HG03135 (cell line): ENCODE measurements at regions not wholly inside any gene's neighbourhood (a gene's known extent, or its start where the extent isn't known, plus 50 kb on each side); places are given as distances from the start of the nearest gene placed in this dataset.
"Not testable (repeated sequence)": the region's sequence is repeated elsewhere in the genome, so short reads cannot be mapped to it uniquely, and the experiment has no call there.

Experiments used
- ATAC-seq: cut with Tn5 transposase; IDR thresholded peaks from one replicate; pipeline ENCODE4 v1.9.1; 2021; ENCODE audit warnings: mild to moderate bottlenecking, moderate library complexity; ENCODE audit not compliant: unreplicated experiment

DNA sequence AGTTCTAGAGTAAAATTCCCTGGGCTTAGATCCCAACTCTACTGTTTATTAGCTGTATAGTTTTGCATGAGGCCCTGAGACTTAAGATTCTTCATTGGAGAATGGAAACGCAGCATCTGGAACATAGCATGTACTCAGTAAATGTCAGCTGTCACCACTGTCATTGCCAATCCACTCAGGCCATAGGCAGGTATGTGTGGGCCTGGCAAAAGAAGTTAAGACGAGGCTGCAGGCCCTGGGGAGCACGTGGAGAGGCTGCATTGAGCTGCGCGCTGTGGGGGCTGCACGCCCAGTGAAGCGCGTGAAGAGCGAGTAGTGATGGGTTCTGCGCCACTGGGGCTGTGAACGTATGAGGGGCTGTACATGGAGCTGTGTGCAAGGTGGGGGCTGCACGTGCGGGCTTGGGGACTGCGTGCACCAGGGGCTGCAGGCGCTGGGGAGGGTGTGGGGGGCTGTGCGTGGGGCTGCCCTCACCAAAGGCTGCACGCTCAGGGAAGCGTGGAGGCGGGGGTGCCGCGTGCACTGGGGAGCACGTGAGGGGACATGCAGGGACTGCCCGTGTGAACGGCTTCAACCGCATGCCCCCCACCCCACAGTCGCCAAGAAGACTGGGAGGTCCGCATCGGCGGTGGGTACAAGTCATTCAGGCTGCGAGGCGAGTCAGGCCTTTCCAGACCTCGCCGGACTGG lies 85.5 kb downstream of the PRR15 start:
- ATAC-seq = no peak

- ATAC-seq = no peak
Observed at GRCh38 chr7:29649876-29650275, 86.2 kb downstream of the PRR15 start.

DNA sequence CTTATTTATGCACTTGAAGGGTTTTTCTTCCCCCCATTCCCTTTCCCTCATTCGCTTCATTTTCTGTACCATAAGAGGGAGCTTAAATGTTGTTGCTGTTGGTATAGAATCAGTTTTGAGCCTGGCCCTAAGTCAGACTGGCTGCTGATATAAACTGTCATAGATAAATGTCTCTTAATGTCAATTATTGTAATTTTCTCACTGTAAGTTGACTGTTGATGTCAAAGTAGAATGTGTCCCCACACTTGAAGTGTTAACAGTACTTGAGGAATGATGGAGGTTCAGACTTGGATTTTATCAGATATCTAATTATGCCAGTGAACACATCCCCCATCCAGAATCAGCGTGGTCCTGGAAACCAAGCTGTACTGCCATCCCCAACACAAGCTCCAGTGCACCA lies 87.8 kb downstream of the PRR15 start:
- no peak for ATAC-seq

DNA sequence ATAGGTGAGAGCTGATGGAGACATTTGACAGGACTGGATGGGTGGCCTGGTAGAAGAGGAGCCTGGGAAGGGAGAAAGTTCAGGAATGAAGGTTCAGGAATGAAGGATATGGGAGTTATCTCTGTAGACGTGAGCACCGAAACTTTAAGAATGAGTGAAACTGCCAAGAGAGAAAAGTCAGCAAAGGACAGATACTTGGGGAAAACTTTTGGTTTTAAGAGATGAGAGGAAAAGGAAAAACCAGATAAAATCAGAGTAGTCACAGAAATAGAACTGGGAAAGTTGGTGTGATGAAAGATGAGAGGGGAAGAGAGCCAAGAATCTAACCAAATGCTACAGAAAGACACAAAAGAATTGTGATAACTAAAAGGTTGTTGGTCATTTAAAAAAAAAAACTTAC lies 88.9 kb downstream of the PRR15 start:
- ATAC-seq = no peak

- not testable (repeated sequence) for ATAC-seq
Observed at GRCh38 chr7:29654340-29654739, 90.7 kb downstream of the PRR15 start.

GRCh38 chr7:29657288-29657687 lies 93.7 kb downstream of the PRR15 start:
- ATAC-seq = no peak

DNA sequence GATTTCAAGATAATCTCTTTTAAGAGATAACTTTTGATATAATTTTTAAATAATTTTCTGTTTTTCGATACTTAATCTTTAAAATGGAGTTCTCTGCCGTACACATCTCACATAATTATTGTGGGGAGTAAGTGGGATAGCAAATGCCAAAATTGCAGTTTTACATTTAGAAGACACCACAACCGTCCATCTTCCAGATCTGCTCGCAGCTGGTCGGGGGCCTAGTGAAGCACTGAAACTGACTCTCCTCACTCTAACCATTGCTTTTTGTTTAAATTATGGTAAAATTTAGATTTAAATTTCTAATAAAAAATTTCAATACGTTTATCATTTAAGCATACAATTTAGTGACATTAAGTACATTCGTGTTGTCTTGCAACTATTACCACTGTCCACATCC lies 94.2 kb downstream of the PRR15 start:
- ATAC-seq = no peak

GRCh38 chr7:29659213-29659612 lies 95.6 kb downstream of the PRR15 start:
- ATAC-seq = not testable (repeated sequence)

DNA sequence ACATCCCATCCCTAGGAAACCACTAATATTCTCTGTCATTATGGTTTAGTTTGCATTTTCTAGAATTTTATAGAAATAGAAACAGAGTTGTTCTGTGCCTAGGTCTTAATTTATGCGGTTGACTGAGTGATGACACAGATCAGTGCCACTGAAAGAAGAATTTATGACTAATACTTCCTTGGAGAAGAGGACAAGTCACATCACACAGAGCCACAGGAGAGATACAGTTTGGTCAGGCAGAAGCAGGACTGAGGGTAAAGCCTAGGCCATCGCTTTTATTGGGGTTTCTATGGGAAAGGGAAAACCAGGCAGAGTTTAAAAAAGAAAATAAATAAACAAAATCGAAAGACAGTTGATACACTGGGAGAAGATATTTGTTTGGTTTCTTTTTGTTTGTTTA lies 99.3 kb downstream of the PRR15 start:
- not testable (repeated sequence) for ATAC-seq

DNA sequence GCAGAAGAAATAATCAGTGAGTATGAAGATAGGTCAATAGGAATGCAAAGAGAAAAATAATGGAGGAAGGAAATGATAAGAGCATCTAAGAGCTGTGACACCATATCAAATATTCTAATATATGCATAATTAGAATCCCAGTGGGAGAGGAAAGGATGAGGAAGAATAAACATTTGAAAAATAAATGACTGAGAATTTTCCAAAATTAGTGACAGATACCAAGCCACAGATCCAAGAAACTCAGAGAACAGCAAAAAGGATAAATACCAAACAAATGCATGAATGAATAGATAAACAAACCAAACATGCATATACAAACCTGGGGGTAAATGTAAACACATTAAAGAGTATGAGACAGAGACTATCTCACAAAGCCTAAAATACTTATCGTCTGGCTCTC lies 101.4 kb downstream of the PRR15 start:
- not testable (repeated sequence) for ATAC-seq

- not testable (repeated sequence) for ATAC-seq
Observed at GRCh38 chr7:29667096-29667669, 103.5 kb downstream of the PRR15 start.

- ATAC-seq = not testable (repeated sequence)
Observed at GRCh38 chr7:29671286-29671685, 107.7 kb downstream of the PRR15 start.

GRCh38 chr7:29673635-29674034 lies 110.0 kb downstream of the PRR15 start:
- not testable (repeated sequence) for ATAC-seq

GRCh38 chr7:29674626-29675025 lies 111.0 kb downstream of the PRR15 start:
- not testable (repeated sequence) for ATAC-seq

GRCh38 chr7:29677254-29677653 lies 113.6 kb downstream of the PRR15 start:
- ATAC-seq = not testable (repeated sequence)

DNA sequence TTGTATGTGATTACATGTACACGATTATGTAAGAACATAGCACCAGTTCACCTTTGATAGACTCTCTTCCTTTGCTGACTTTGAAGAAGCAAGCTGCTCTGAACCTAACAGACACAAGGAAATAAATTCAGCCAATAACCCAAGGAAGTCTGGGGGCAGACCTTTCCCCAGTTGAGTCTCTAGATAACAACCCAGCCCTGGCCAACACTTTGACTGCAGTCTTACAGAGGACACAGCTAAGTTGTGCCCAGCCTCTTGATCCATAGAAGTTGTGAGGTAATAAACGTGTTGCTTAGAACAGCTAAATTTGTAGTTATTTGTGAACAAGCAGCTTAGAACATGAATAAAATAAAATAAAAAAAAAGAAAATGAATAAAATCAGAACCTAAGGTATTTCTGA lies 116.3 kb downstream of the PRR15 start:
- ATAC-seq = not testable (repeated sequence)

GRCh38 chr7:29680601-29681000 lies 117.0 kb downstream of the PRR15 start:
- not testable (repeated sequence) for ATAC-seq

- ATAC-seq = peak; percentile 17
Observed at GRCh38 chr7:29684151-29684786, 120.6 kb downstream of the PRR15 start.

DNA sequence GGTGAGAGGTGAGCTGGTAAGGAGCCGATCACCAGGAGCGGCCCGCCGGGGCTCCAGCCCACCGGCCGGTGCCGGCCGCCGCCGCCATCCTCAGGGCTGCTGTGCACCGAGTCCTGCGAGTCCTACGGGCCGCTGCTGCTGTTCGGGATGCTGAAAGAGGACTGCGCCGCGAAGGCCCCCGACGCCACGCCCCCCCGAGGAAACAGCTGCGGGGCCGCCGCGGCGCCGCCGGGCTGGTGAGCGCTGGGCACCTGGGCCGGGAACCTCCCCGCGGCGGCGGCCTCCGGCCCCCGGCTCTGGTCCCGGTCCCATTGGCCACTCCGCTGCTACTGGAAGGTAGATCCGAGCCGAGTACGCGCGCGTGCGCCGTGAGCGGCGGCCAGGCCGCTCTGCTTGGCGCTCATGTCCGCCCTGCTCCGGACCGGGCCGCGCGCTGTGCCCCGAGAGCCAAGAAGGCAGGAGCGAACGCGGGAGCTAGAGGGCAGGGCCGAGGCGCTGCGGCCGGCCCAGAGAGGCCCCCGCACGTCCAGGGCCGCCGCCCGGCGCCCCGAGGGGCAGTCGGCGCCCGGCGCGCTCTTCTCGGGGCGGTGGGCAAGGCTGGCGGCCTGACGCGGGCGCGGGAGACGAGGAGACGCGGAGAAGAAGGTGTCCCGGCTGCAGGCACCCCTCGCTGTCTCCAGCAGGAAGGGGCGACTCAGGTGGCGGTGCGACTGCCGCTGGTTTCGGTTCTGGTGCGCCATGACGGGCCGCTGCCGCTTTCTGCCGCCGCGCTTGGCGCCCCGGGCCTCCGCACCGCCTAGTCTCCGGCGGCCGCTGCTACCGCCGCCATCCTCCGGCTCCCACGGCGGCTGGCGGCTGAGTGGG lies 121.3 kb upstream of the WIPF3 start:
- peak; percentile 67 for ATAC-seq

DNA sequence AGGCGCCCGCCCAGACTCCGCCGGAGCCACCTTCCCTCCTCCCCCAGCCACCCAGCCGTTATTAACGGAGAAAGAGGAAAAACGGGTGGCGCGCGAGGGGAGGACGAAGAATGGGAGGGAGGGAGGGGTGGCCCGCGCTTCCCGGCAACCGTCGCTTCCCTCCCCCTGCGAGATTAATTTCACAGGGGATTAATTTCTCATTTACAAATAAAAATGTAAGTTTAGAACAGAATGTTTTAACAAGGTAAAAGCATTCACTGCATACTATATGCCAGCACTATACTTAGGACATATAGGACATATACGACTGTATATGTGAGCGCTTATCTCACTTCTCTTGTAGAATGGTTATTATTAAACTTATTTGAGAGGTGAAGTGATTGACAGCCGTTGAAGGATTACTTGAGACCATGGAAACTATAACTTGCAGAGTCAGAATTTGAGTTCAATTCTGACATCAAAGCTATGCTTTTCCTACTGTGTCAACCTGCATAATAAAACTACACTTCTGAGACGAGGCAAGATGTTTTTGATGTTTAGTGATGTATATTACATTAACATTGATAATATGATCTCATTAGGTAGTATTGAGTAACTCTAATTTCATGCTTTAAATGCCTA lies 120.5 kb upstream of the WIPF3 start:
- not testable (repeated sequence) for ATAC-seq

- ATAC-seq = not testable (repeated sequence)
Observed at GRCh38 chr7:29690510-29690909, 115.8 kb upstream of the WIPF3 start.
